Thymus (tissue), 11 donors: ENCODE measurements at regions not wholly inside any gene's neighbourhood (a gene's known extent, or its start where the extent isn't known, plus 50 kb on each side); places are given as distances from the start of the nearest gene placed in this dataset.

ENCODE experiments used
- DNase-seq, 9 donors: peaks; one replicate each; pipeline ENCODE4 v3.0.0-alpha.2; 2013; ENCODE audit warnings: low spot score in 9 of 9, low read depth in 6 of 9, missing footprints in 1 of 9
- H3K27ac ChIP-seq, 2 donors: one replicate each; pipeline ENCODE4 v1.5.1; 2013; ENCODE audit warnings: control low read depth in 1 of 2, low read depth in 1 of 2, low read length in 1 of 2, mild to moderate bottlenecking in 1 of 2, moderate library complexity in 1 of 2
- H3K27me3 ChIP-seq, 2 donors: one replicate each; pipeline ENCODE4 v1.5.1; 2013; ENCODE audit warnings: low read length in 1 of 2; ENCODE audit not compliant: control insufficient read depth in 2 of 2, insufficient read depth in 1 of 2
- H3K36me3 ChIP-seq, 2 donors: one replicate each; pipeline ENCODE4 v1.5.1; 2013; ENCODE audit warnings: low read length in 1 of 2, mild to moderate bottlenecking in 1 of 2, moderate library complexity in 1 of 2; ENCODE audit not compliant: control insufficient read depth in 2 of 2, insufficient read depth in 2 of 2
- H3K4me1 ChIP-seq, 2 donors: one replicate each; pipeline ENCODE4 v1.5.1; 2013; ENCODE audit warnings: low read length in 2 of 2; ENCODE audit not compliant: control insufficient read depth in 2 of 2, insufficient read depth in 2 of 2
- H3K4me3 ChIP-seq, 2 donors: one replicate each; pipeline ENCODE4 v1.5.1; 2013; ENCODE audit warnings: low read length in 2 of 2, control low read depth in 1 of 2, mild to moderate bottlenecking in 1 of 2
- H3K9me3 ChIP-seq, 2 donors: one replicate each; pipeline ENCODE4 v1.5.1; 2013; ENCODE audit warnings: low read length in 1 of 2, mild to moderate bottlenecking in 1 of 2; ENCODE audit not compliant: control insufficient read depth in 2 of 2, insufficient read depth in 1 of 2
- WGBS: extraction: QIAGEN DNeasy Blood & Tissue Kit; methylation state at CpG from one replicate; pipeline ENCODE4 v1.1.7; 2013; 5-methylcytosine and 5-hydroxymethylcytosine counted together
- donor health status: healthy.

- Histone ChIP-seq H3K36me3 (no peaks in the 10 kb centered on the region), H3K27ac (no peak overlapping the region), H3K9me3 (no peaks in the 10 kb centered on the region), H3K27me3 (no peaks in the 10 kb centered on the region), H3K4me1 (no peaks in the 10 kb centered on the region), H3K4me3 (no peak overlapping the region)
- no peak for DNase-seq
- WGBS: 93% methylated on average over 6 of the region's 6 CpGs
These were observed 122.5 kb downstream of the PCDH7 start for GRCh38 chr4:30842689-30843088.

DNA sequence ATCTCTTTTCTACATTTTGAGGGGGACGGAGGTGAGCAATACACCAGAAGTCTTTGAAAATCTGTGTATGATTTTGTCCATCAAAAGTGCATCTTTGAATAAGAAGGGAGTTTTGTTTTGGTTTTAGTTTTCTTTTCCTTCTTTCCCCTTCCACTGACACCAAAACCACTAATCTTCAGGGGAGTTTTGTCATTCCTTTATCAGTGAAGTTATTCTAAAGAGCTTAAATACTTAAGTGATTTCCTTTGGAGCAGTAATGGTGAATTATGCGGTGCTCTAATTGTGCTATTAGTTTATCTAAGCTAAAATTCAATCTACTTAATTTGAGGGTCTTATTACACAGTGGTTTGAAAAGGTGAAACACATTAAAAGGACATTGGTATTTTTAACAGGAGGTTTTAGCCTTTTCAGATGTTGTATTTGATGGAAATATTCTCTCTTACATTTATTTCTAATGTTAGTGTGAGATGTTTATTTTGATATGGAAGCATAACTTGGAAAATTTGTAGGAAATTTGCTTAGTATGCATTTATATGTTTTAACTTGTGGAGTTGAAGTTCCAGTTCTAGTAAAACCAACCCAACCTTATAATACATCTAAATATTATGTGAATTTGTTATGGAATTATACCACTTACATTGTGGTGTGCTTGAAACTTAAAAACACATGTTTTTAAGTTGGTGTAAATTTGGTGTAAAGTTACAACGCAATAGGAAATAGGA is 124.9 kb downstream of the PCDH7 start:
- Histone ChIP-seq H3K36me3 (no peaks in the 10 kb centered on the region), H3K4me3 (no peak overlapping the region), H3K9me3 (no peaks in the 10 kb centered on the region), H3K27me3 (no peaks in the 10 kb centered on the region), H3K4me1 (no peaks in the 10 kb centered on the region), H3K27ac (no peak overlapping the region)
- WGBS: 93% methylated on average over 3 of the region's 3 CpGs
- no peak for DNase-seq

- WGBS: 76% methylated on average over 1 of the region's 1 CpG
- Histone ChIP-seq H3K4me3 (no peak overlapping the region), H3K36me3 (no peaks in the 10 kb centered on the region), H3K4me1 (no peaks in the 10 kb centered on the region), H3K9me3 (no peaks in the 10 kb centered on the region), H3K27ac (no peak overlapping the region), H3K27me3 (no peaks in the 10 kb centered on the region)
- DNase-seq: no peak
These were observed 127.0 kb downstream of the PCDH7 start for GRCh38 chr4:30847167-30847566.

DNA sequence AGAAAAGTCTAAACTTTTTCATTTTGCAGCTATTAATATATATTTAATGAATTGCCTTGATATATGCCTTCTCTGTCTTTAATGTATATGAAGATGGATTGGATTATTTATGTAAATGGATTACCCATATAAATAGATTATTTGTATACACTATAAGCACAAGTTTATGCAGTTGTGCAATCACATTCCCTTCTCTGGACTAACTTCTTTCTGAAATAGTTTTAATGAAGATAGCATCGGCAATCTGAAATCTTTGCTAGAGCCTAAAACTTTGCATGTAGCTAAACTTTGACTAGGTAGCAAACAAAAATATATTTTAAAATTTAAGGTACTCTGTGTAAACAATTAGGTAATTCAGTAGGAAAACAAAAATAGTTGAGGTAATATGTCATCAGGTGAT is 127.8 kb downstream of the PCDH7 start:
- H3K4me1 ChIP-seq: no peaks in the 10 kb centered on the region
- no peak overlapping the region for H3K27ac ChIP-seq
- no peaks in the 10 kb centered on the region for H3K27me3 ChIP-seq
- WGBS: 97% methylated on average over 1 of the region's 1 CpG
- H3K36me3 ChIP-seq: no peaks in the 10 kb centered on the region
- DNase-seq: no peak
- H3K4me3 ChIP-seq: no peak overlapping the region
- H3K9me3 ChIP-seq: no peaks in the 10 kb centered on the region

GRCh38 chr4:30854531-30854930 is 134.4 kb downstream of the PCDH7 start:
- H3K4me3 ChIP-seq: no peak overlapping the region
- H3K36me3 ChIP-seq: no peaks in the 10 kb centered on the region
- 90% methylated on average over 3 of the region's 3 CpGs for WGBS
- H3K9me3 ChIP-seq: no peaks in the 10 kb centered on the region
- no peak for DNase-seq
- H3K4me1 ChIP-seq: no peaks in the 10 kb centered on the region
- H3K27me3 ChIP-seq: no peaks in the 10 kb centered on the region
- H3K27ac ChIP-seq: no peak overlapping the region

- Histone ChIP-seq H3K27ac (no peak overlapping the region), H3K36me3 (no peaks in the 10 kb centered on the region), H3K4me1 (no peaks in the 10 kb centered on the region), H3K27me3 (no peaks in the 10 kb centered on the region), H3K4me3 (no peak overlapping the region), H3K9me3 (no peaks in the 10 kb centered on the region)
- DNase-seq: no peak
- 92% methylated on average over 3 of the region's 3 CpGs for WGBS
These were observed 135.1 kb downstream of the PCDH7 start for GRCh38 chr4:30855232-30855631.

DNA sequence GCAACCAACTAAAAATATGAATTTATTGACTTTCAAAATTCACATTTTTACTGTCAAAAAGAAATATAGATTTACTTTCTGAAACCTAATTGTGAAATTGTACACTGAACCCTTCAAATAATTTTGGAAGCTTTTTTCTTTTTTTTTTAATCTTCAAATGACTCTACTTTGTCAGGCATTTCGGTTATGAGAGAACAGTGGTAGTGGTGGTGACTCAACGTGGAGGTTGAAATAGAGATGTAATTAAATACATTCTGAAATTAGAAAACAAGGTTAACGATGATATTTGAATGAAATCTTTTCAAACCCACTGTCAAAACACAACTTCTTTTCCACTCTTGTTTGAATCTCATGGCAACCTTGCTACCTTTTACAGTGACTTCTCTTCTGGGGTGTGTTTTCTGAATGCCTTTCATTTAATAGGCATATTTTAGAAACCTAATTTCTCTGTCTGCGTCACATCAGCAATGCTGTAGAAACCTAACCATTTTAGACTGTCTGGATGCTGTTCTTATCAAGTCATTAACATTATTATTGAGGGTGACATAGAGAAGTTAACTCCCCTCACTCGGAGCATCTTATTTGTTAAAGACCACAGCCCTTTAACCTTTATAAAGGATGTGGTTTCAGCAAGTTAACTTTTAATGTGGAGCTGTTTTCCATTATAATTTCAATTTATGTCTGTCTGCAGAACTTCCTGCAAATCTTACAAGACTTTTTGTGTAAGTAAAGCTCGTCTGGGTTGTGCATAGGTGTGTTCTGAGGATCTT is 136.8 kb downstream of the PCDH7 start:
- H3K27me3 ChIP-seq: no peaks in the 10 kb centered on the region
- H3K4me3 ChIP-seq: no peak overlapping the region
- 84% methylated on average over 6 of the region's 6 CpGs for WGBS
- H3K4me1 ChIP-seq: no peaks in the 10 kb centered on the region
- H3K9me3 ChIP-seq: no peaks in the 10 kb centered on the region
- no peak for DNase-seq
- H3K27ac ChIP-seq: no peak overlapping the region
- H3K36me3 ChIP-seq: no peaks in the 10 kb centered on the region

DNA sequence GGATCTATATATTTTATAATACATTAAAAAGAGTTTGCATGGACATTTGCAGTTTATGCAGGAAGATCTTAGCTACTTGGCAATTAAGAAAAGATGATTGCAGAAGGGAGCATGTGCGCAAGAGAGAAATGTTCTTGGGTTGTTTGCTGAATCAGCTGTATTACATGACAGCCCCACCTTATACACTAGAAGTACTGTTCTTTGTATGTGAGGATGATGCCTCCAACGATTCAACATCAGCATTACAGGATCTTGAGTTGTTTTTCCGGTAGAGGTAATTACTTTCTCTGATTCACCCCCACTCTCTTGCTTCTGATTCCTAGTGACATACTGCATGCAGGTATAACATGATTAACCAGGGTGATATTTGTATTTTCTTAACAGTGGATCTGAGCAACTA is 140.8 kb downstream of the PCDH7 start:
- WGBS: 89% methylated on average over 3 of the region's 3 CpGs
- Histone ChIP-seq H3K4me1 (no peaks in the 10 kb centered on the region), H3K27ac (no peak overlapping the region), H3K36me3 (no peaks in the 10 kb centered on the region), H3K27me3 (no peaks in the 10 kb centered on the region), H3K4me3 (no peak overlapping the region), H3K9me3 (no peaks in the 10 kb centered on the region)
- DNase-seq: no peak

GRCh38 chr4:30862196-30862595 is 142.0 kb downstream of the PCDH7 start:
- Histone ChIP-seq H3K9me3 (no peaks in the 10 kb centered on the region), H3K27ac (no peak overlapping the region), H3K4me1 (no peaks in the 10 kb centered on the region), H3K4me3 (no peak overlapping the region), H3K27me3 (no peaks in the 10 kb centered on the region), H3K36me3 (no peaks in the 10 kb centered on the region)
- WGBS: 95% methylated on average over 1 of the region's 1 CpG
- DNase-seq: no peak
